GM12892 (cell line): ENCODE measurements at regions not wholly inside any gene's neighbourhood (a gene's known extent, or its start where the extent isn't known, plus 50 kb on each side); places are given as distances from the start of the nearest gene placed in this dataset.
"Not testable (repeated sequence)": the region's sequence is repeated elsewhere in the genome, so short reads cannot be mapped to it uniquely, and the experiment has no call there.

Experiments
- DNase-seq: peaks from one replicate; pipeline ENCODE4 v3.0.0; 2011; ENCODE audit not compliant: insufficient read length
- FAIRE-seq: peaks from 2 replicates; lab custom pipeline; 2011; peaks lifted over from hg19 to GRCh38; lab: Jason Lieb, UNC
- POLR2A ChIP-seq: IDR thresholded peaks from 2 replicates; pipeline ENCODE4 v1.6.1; 2011; ENCODE audit warnings: low read depth, low read length, control low read depth
- POLR2AphosphoS5 ChIP-seq: IDR thresholded peaks from 2 replicates; pipeline ENCODE4 v1.6.1; 2011; ENCODE audit warnings: low read depth, low read length, control low read depth
- TAF1 ChIP-seq: IDR thresholded peaks from 2 replicates; pipeline ENCODE4 v1.6.1; 2011; ENCODE audit warnings: low read depth, mild to moderate bottlenecking, control low read depth, low read length, borderline replicate concordance

DNA sequence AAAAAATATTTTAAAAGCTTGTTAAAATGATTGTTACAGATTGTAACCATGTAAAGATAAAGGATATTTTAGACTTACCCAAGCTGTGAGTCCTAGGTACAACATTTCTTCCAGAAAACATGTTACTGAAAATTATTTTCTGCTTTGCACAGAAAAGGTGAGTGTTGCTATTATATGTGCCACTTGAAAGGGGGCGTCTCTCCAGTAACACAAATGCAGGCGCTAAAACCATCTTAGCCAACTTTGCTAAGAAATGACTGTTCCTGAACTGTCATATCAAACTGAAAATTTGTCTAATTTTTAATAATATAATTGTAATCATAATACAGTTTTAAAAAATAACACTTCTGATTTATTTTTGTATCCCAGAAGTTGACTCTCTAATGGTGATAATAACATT lies 75.6 kb upstream of the KRAS start:
- no peak for DNase-seq
- TF ChIP-seq POLR2AphosphoS5 = no peak
- no peak for TF ChIP-seq TAF1
- no peak for TF ChIP-seq POLR2A
- FAIRE-seq = no peak

DNA sequence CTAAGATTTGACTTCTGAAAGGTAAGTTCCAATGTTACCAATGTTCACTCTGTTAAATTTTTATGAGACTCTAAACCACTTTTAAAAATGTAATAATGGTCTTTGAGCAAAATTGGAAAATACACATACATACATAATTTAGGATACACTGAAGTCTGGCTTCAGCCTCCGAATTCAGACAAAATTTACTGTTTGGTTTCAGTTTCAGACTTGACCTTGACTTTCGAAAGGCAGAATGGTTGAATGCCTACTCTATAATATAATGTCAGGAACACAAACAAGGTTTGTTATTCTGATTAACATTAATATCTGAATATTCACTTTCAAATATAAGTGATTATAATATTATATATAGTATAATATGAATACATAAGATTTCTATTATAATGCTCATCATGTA lies 74.1 kb upstream of the KRAS start:
- FAIRE-seq (no peak), DNase-seq (no peak)
- TF ChIP-seq POLR2A = no peak
- TF ChIP-seq POLR2AphosphoS5 = no peak
- TF ChIP-seq TAF1 = no peak

DNA sequence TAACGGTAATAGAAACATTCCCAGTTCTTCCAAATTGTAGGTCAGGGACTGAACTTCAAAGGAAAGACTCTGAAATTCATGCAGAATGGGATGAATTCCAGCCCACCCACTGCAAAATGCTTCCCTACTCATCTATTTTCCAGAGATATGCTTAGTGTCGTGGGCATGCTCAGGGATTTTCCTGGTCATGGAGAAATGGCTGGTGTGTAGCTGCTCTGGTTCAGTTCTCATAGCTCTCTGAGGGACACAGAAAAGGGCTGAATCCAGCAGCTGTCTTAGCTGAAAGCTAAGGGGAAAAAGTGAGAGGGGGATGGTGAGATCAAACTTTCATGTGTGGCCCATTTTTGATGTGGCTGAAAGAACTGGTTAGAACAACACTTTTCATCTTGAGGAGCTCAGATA lies 72.9 kb upstream of the KRAS start:
- no peak for TF ChIP-seq POLR2A
- no peak for TF ChIP-seq POLR2AphosphoS5
- TF ChIP-seq TAF1 = no peak
- no peak for FAIRE-seq
- no peak for DNase-seq

DNA sequence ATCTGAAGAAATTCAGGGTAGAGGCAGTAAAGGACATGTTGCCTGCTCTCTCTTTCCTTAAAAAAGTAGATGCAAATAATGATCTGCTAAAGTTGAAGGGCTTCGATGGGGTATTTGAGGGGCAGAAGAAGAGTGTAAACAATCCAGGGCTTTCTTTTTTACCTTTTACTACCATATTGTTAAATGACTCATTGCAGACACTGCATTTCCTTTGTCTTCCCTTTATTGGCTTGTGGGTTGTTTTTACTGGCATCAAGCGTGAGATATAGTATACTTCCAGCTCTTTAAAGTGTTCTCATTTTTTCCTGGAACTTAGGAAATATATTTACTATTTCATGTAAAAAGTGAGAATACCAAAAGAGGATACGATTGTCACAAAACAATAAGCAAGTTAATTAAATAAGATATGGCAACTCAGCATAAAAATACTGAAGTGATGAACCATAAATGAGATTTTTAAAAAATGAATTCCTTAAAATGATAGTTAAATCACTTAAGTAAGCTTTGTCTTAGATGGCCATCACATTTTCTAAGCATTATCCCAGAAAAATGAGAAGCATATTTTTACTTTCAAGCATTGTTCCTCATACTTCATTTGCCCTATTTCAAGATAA lies 72.3 kb upstream of the KRAS start:
- TF ChIP-seq POLR2AphosphoS5 (no peak), TAF1 (no peak), POLR2A (no peak)
- no peak for FAIRE-seq
- DNase-seq = no peak

DNA sequence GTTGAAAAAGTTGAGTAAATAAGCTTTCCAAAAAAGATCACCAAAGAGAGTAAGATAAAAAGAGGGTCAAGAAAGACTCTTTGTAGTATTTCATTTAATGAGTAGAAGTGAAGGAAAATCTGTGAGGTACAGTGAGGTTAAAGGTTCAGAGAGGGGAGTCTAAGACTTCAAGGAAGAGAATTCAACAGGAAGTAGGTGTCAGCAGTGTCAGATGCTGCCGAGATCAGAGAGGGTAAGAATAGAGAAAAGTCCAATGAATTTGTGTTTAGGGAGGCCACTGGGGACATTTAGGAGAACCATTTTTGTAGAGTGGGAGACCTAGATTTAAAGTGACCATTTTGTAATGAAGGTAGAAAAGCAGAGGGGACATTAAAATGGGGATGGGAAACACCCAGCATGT lies 71.6 kb upstream of the KRAS start:
- no peak for TF ChIP-seq TAF1
- no peak for TF ChIP-seq POLR2AphosphoS5
- TF ChIP-seq POLR2A = no peak
- peak; percentile 5 for FAIRE-seq
- DNase-seq = no peak

DNA sequence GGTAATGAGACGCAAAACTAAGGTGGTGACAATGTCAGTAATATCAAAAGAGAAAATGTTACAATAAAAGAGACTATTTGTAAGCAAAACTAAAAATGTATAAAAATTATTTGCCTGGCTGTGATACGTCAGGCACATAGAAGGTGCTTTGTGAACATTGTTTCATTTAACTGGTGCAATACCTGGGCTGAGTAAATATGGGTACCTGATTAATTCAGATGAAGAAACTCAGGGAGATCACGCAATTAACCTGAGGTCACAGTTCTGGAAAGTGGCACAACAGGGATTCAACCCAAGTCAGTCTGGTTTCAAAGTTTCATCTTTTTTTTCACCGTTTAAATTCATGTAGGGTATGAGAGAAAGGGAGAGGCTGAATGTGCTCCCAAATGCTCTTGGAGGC lies 71.0 kb upstream of the KRAS start:
- FAIRE-seq = peak; percentile 24
- DNase-seq = no peak
- no peak for TF ChIP-seq POLR2AphosphoS5
- no peak for TF ChIP-seq TAF1
- no peak for TF ChIP-seq POLR2A

DNA sequence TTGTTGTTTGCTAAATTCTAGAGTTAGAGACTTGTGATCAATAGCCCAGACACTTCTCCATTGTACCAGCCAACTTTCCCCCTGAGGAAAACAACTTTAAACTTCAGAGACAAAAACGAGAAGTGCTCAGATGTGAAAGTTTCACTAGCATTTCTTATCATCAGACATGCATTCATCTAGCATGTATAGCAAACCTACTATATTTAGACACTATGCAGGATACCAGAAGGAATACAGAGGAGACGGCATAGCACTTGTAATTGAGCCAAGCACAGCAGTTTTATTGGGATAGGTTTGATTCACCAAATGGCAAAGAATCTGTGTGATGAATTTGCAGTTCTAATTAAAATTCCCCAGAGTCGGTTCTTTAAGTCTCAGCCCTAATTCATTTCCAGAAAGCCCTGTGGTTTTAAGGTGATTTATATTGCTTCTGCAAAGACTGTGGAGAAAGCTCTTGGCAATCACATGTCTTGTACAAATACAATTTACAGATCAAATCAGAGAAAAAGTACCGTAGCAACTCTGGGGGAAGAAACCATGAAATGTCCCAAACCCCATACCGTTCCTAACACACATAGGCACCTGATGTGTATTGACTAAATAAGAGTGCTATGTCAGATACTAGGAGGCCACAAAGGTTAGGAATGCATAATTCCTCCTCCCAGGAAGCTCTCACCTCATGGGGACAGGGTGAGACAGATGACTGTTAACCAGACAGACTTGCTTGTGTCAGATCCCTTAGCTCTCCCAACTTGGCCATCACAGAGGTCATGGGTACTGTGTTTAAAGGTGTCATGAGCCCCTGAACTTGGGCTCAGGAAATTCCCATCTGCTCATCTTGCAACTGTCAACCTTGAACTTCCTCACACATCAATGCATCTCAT lies 69.6 kb upstream of the KRAS start:
- DNase-seq (no peak), FAIRE-seq (peak; percentile 84)
- no peak for TF ChIP-seq POLR2AphosphoS5
- TF ChIP-seq POLR2A = no peak
- no peak for TF ChIP-seq TAF1

DNA sequence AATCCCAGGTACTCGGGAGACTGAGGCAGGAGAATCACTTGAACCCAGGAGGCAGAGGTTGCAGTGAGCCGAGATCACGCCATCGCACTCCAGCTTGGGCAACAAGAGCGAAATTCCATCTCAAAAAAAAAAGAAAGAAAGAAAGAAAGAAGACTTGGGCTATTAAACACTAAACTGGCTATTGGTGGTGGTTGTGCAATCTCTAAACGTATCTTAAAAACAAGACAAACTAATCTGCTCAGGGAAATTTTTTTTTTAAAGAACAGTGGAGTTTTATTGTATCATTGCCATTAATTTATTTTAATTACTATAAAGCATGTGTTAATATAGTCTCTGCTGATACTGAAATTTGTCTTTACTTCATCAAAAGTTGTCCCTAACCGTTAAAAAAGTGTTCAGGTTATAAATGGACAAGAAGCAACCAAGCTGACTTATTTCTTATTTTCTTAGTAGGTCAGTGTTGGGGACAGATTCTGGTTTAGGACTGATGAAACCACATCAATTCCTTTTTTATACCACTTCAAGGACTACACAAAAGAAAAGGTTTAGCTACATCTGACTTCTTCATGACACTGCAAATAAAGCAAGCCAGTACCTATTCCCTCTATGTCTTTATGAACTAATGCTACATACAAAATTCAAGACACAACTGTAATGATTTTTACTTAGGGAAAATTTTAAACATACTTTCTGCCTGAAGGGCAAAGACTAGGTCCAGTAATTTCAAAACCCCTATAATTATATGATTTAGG lies 68.7 kb upstream of the KRAS start:
- DNase-seq (no peak), FAIRE-seq (no peak)
- TF ChIP-seq POLR2A (no peak), TAF1 (no peak), POLR2AphosphoS5 (no peak)

DNA sequence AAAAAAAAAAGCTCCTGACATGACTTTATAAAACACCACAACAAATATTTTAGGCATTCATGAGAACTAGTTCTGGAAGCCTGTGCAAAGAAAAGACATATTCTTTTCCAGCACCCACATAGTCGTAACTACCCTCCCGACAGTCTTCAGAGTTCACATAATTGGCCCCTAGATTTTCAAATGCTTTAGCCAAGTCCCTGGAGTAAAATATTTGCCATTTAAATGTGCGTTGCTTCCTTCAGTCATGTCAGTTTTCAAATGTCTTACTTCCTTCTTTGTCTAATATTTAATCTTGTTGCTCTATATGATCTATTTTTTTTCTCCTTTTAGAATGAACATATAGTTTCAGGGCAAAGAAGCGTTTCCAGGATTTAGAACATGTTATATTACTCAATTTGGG lies 66.8 kb upstream of the KRAS start:
- DNase-seq (no peak), FAIRE-seq (no peak)
- TF ChIP-seq POLR2A (no peak), POLR2AphosphoS5 (no peak), TAF1 (no peak)

DNA sequence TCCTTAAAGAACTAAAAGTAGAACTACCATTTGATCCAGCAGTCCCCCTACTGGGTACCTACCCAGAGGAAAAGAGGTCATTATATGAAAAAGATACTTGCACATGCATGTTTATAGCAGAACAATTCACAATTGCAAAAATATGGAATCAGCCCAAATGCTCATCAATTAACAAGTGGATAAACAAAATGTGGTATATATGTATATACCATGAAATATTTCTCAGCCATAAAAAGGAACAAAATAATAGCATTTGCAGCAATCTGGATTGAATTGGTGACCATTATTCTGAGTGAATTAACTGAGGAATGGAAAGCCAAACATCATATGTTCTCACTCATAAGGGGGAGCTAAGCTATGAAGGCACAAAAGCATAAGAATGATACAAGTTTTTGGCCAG lies 64.7 kb upstream of the KRAS start:
- FAIRE-seq (no peak), DNase-seq (no peak)
- no peak for TF ChIP-seq TAF1
- no peak for TF ChIP-seq POLR2A
- TF ChIP-seq POLR2AphosphoS5 = no peak

DNA sequence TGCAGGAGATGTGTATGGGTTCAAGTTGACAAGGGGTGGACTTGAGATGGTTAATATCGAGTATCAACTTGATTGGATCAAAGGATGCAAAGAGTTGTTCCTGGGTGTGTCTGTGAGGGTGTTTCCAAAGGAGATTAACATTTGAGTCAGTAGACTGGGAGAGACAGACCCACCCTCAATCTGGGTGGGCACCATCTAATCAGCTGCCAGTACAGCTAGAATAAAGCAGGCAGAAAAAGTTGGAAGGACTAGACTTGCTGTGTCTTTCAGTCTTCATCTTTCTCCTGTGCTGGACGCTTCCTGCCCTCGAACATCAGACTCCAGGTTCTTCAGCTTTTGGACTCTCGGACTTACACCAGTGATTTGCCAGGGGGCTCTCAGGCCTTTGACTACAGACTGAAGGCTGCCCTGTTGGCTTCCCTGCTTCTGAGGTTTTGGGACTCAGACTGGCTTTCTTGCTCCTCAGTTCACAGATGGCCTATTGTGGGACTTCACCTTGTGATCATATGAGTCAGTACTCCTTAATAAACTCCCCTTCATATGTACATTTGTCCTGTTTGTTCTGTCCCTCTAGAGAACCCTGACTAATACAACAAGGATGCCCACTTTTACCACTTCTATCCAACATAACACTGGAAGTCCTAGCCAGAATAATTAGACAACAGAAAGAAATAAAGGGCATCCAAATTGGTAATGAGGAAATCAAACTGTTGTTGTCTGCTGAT lies 62.7 kb upstream of the KRAS start:
- not testable (repeated sequence) for FAIRE-seq, DNase-seq

DNA sequence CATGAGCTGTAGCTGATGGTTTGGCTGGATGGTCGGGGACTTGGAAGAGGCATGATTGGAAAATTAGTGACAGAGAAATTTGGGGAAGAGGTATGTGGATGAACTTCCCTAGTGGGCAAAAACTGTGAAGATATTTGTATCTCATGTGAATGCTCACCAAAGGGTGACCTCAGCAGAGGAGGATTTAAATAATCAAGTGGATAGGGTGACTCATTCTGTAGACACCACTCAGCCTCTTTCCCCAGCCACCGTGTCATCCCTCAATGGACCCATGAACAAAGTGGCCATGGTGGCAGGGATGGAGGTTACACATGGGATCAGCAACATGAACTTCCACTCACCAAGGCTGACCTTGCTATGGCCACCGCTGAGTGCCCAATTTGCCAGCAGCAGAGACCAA lies 60.8 kb upstream of the KRAS start:
- DNase-seq = no peak

DNA sequence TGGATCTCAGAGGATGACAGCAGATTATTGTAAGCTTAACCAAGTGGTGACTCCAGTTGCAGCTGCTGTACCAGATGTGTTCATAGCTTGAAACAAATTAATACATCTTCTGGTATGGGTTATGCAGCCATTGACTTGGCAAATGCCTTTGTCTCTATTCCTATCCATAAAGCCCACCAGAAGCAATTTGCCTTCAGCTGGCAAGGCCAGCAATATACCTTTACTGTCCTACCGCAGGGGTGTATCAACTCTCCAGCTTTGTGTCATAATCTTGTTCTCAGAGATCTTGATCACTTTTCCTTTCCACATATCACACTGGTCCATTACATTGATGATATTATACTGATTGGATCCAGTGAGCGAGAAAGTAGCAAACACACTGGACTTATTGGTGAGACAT lies 59.3 kb upstream of the KRAS start:
- DNase-seq, FAIRE-seq: not testable (repeated sequence)

More for the DNA sequence above, 60.8 kb upstream of the KRAS start:
- TF ChIP-seq TAF1 = no peak
- no peak for TF ChIP-seq POLR2AphosphoS5
- no peak for TF ChIP-seq POLR2A
- FAIRE-seq = no peak
